ENCODE measurements at regions not wholly inside any gene's neighbourhood (a gene's known extent, or its start where the extent isn't known, plus 50 kb on each side); places are given as distances from the start of the nearest gene placed in this dataset.

DNA sequence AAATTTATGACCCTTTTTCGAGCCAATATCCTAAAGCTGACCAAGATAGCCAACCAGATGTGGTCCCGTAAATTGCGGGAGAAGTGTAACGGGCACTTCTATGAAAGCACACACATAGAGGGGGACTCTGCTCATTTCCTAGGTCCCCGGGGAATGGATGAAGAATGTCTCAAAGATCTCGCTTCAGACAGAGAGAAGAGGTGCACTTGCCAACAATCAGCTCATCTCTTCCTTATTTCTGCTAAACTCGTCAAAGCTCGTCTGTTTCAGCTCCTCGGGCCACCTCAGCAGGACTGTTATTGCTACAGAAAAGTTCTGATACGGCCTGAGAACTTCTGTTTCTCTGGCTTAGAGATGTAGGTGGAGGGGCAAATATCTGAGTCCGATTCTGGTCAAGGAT is 71.8 kb downstream of the TM2D3 start:
- peaks cover 5% of the 10 kb centered on the region; the same call in 1 of the 2 replicates for H3K36me3 Mint-ChIP-seq
- H3K9me3 Mint-ChIP-seq, result peaks cover 30% of the 10 kb centered on the region
- no peak overlapping the region for H3K27ac Mint-ChIP-seq
- no peak for DNase-seq (ENCODE audit: low spot score)
- H3K27me3 Mint-ChIP-seq (ENCODE audit: low read depth), result peaks cover 8% of the 10 kb centered on the region
- POLR2A ChIA-PET, result no interaction called here
- CTCF ChIA-PET, result interaction anchor here (0.7 to 1.3 kb wide), 3 partner anchors 9 to 260 kb away, joined by 3 to 4 read pairs (median 3); no protein-coding TSS in a partner anchor
- TF ChIP-seq, protein P1, sequence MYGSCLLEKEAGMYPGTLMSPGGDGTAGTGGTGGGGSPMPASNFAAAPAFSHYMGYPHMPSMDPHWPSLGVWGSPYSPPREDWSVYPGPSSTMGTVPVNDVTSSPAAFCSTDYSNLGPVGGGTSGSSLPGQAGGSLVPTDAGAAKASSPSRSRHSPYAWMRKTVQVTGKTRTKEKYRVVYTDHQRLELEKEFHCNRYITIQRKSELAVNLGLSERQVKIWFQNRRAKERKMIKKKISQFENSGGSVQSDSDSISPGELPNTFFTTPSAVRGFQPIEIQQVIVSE (CRISPR knock-in tag; IDR thresholded peaks at IDR 0.05; ENCODE audit: borderline replicate concordance), result no peak
- ATAC-seq, result no peak
- H3K4me3 Mint-ChIP-seq, result no peak overlapping the region
- H3K4me1 Mint-ChIP-seq, result no peaks in the 10 kb centered on the region

DNA sequence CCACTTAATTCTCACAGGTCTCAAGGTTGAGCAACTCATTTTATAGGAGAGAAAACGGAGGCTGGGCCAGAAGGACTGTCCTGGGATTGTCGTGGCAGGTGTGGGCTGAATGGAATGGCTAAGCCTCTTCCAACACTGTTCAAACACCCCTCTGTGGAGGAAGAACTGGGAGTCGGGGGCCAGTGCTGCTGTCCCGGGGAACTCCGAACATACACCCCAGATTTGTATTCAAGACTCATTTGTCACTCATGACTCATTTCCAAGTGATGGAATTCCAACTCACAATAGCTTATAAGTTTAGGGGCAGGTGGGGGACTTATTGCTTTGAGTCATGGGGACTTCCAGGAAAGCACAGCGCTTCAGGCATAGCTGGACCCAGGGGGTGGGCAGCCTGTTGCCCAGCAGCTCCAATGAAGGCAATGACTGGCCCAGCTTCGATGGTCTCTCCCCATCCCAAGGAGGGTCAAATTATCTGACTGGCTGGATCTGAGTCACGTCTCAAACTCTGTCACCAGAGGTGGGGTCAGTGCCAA is 72.5 kb downstream of the TM2D3 start:
- no peak for ATAC-seq
- POLR2A ChIA-PET, result no interaction called here
- Mint-ChIP-seq H3K36me3 (peaks cover 5% of the 10 kb centered on the region; the same call in 1 of the 2 replicates), H3K4me1 (no peaks in the 10 kb centered on the region), H3K27ac (no peak overlapping the region), H3K27me3 (ENCODE audit: low read depth) (peaks cover 8% of the 10 kb centered on the region), H3K9me3 (peaks cover 30% of the 10 kb centered on the region), H3K4me3 (no peak overlapping the region)
- no peak for DNase-seq (ENCODE audit: low spot score)
- no peak for TF ChIP-seq NFE2L1 (CRISPR knock-in tag; IDR thresholded peaks at IDR 0.05)
- no peak for TF ChIP-seq FOXK1 (CRISPR knock-in tag; IDR thresholded peaks at IDR 0.05)
- no peak for TF ChIP-seq NR2C2 (CRISPR knock-in tag; IDR thresholded peaks at IDR 0.05)
- no peak for TF ChIP-seq ZNF121 (CRISPR knock-in tag; IDR thresholded peaks at IDR 0.05)
- TF ChIP-seq, protein P2, sequence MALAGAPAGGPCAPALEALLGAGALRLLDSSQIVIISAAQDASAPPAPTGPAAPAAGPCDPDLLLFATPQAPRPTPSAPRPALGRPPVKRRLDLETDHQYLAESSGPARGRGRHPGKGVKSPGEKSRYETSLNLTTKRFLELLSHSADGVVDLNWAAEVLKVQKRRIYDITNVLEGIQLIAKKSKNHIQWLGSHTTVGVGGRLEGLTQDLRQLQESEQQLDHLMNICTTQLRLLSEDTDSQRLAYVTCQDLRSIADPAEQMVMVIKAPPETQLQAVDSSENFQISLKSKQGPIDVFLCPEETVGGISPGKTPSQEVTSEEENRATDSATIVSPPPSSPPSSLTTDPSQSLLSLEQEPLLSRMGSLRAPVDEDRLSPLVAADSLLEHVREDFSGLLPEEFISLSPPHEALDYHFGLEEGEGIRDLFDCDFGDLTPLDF (CRISPR knock-in tag; IDR thresholded peaks at IDR 0.05), result no peak
- no peak for TF ChIP-seq OVOL2 (CRISPR knock-in tag; IDR thresholded peaks at IDR 0.05; ENCODE audit: borderline replicate concordance)
- TF ChIP-seq, protein P3, sequence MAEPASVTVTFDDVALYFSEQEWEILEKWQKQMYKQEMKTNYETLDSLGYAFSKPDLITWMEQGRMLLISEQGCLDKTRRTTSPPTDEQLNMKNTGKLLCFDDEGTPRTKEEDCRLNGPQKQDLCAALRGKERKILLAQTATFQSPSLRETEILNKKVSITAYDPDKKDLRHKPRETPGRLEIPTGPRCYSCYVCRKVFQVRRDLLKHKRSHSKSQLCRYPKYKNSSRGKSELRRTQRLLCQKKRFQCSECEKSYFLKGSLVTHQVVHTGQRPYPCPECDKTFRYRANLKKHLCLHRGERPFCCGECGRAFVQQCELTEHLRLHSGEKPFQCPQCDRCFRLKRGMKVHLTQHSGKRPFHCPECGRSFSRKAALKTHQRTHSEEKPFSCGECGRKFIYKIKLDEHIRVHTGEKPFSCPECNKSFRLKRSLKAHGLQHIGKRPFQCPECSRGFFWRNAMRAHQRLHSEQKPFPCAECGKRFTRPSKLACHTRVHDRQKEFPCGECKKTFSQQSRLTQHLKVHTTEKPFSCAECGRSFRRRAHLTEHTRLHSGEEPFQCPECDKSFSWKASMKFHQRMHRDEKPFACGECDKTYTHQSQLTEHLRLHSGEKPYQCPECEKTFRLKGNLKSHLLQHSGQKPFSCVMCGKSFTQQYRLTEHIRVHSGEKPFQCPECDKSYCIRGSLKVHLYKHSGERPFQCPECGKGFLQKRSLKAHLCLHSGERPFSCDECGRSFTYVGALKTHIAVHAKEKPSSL (CRISPR knock-in tag; conservative IDR thresholded peaks at IDR 0.05), result no peak
- no peak for TF ChIP-seq ZNF263 (CRISPR knock-in tag; IDR thresholded peaks at IDR 0.05; ENCODE audit: low read depth)
- TF ChIP-seq, protein P4, sequence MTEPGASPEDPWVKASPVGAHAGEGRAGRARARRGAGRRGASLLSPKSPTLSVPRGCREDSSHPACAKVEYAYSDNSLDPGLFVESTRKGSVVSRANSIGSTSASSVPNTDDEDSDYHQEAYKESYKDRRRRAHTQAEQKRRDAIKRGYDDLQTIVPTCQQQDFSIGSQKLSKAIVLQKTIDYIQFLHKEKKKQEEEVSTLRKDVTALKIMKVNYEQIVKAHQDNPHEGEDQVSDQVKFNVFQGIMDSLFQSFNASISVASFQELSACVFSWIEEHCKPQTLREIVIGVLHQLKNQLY (CRISPR knock-in tag; IDR thresholded peaks at IDR 0.05), result no peak
- TF ChIP-seq, protein P5, sequence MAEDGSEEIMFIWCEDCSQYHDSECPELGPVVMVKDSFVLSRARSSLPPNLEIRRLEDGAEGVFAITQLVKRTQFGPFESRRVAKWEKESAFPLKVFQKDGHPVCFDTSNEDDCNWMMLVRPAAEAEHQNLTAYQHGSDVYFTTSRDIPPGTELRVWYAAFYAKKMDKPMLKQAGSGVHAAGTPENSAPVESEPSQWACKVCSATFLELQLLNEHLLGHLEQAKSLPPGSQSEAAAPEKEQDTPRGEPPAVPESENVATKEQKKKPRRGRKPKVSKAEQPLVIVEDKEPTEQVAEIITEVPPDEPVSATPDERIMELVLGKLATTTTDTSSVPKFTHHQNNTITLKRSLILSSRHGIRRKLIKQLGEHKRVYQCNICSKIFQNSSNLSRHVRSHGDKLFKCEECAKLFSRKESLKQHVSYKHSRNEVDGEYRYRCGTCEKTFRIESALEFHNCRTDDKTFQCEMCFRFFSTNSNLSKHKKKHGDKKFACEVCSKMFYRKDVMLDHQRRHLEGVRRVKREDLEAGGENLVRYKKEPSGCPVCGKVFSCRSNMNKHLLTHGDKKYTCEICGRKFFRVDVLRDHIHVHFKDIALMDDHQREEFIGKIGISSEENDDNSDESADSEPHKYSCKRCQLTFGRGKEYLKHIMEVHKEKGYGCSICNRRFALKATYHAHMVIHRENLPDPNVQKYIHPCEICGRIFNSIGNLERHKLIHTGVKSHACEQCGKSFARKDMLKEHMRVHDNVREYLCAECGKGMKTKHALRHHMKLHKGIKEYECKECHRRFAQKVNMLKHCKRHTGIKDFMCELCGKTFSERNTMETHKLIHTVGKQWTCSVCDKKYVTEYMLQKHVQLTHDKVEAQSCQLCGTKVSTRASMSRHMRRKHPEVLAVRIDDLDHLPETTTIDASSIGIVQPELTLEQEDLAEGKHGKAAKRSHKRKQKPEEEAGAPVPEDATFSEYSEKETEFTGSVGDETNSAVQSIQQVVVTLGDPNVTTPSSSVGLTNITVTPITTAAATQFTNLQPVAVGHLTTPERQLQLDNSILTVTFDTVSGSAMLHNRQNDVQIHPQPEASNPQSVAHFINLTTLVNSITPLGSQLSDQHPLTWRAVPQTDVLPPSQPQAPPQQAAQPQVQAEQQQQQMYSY (CRISPR knock-in tag; IDR thresholded peaks at IDR 0.05), result no peak
- TF ChIP-seq, protein P6, sequence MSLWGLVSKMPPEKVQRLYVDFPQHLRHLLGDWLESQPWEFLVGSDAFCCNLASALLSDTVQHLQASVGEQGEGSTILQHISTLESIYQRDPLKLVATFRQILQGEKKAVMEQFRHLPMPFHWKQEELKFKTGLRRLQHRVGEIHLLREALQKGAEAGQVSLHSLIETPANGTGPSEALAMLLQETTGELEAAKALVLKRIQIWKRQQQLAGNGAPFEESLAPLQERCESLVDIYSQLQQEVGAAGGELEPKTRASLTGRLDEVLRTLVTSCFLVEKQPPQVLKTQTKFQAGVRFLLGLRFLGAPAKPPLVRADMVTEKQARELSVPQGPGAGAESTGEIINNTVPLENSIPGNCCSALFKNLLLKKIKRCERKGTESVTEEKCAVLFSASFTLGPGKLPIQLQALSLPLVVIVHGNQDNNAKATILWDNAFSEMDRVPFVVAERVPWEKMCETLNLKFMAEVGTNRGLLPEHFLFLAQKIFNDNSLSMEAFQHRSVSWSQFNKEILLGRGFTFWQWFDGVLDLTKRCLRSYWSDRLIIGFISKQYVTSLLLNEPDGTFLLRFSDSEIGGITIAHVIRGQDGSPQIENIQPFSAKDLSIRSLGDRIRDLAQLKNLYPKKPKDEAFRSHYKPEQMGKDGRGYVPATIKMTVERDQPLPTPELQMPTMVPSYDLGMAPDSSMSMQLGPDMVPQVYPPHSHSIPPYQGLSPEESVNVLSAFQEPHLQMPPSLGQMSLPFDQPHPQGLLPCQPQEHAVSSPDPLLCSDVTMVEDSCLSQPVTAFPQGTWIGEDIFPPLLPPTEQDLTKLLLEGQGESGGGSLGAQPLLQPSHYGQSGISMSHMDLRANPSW (CRISPR knock-in tag; conservative IDR thresholded peaks at IDR 0.05; ENCODE audit: low read depth), result no peak
- no peak for TF ChIP-seq TEAD4 (CRISPR knock-in tag; IDR thresholded peaks at IDR 0.05)
- no peak for TF ChIP-seq MYBL2 (CRISPR knock-in tag; IDR thresholded peaks at IDR 0.05)
- TF ChIP-seq TCF7 (CRISPR knock-in tag; IDR thresholded peaks at IDR 0.05; ENCODE audit: low read depth), result no peak
- no peak for TF ChIP-seq SP1 (CRISPR knock-in tag; conservative IDR thresholded peaks at IDR 0.05)
- TF ChIP-seq ZNF317 (CRISPR knock-in tag; IDR thresholded peaks at IDR 0.05; ENCODE audit: borderline replicate concordance, low read depth), result no peak
- CTCF ChIA-PET, result interaction anchor here (0.7 to 1.3 kb wide), 2 partner anchors 13 to 259 kb away, joined by 3 to 4 read pairs; no protein-coding TSS in a partner anchor
